Panc1 (cell line): ENCODE measurements at regions not wholly inside any gene's neighbourhood (a gene's known extent, or its start where the extent isn't known, plus 50 kb on each side); places are given as distances from the start of the nearest gene placed in this dataset.

Experiments used
- ATAC-seq: fragments of 200-7000 bp; cut with Tn5 transposase; 2 replicates; pipeline ENCODE4 v1.9.1; 2020; ENCODE audit warnings: mild to moderate bottlenecking, moderate library complexity
- BruUV-seq: library from RNA; stranded (reverse); fragments of 400-500 nt; replicated peaks from 2 replicates; lab custom pipeline; 2021; lab: Mats Ljungman, UMichigan
- CTCF ChIA-PET: fragments of 300-600 bp; sonication (Branson Sonifier 250); formaldehyde crosslinking; loops from one replicate; lab custom pipeline; 2022; ENCODE audit warnings: antibody characterized with exemption; lab: Charles Lee
- POLR2A ChIA-PET: fragments of 300-600 bp; sonication (Branson Sonifier 250); formaldehyde crosslinking; loops from one replicate; lab custom pipeline; 2022; ENCODE audit warnings: antibody characterized with exemption; lab: Charles Lee
- DNase-seq: peaks from one replicate; pipeline ENCODE4 v3.0.0-alpha.2; 2010; ENCODE audit warnings: low read depth, low spot score
- H3K27ac ChIP-seq: 2 replicates; pipeline ENCODE4 v1.5.1; 2011; ENCODE audit warnings: mild to moderate bottlenecking, low read length, inconsistent platforms
- H3K27me3 ChIP-seq: fragments of 200-500 bp; sonication (Bioruptor generic); 2 replicates; pipeline ENCODE4 v1.6.0; 2014; ENCODE audit warnings: low read length, inconsistent platforms; ENCODE audit not compliant: control insufficient read depth, insufficient read depth
- H3K36me3 ChIP-seq: fragments of 200-500 bp; sonication (Bioruptor generic); 2 replicates; pipeline ENCODE4 v1.5.1; 2014; ENCODE audit warnings: inconsistent platforms, mild to moderate bottlenecking, low read length, moderate library complexity; ENCODE audit not compliant: control insufficient read depth, insufficient read depth
- H3K4me1 ChIP-seq: 2 replicates; pipeline ENCODE4 v1.5.1; 2011; ENCODE audit warnings: inconsistent platforms, mild to moderate bottlenecking, low read length, moderate library complexity; ENCODE audit not compliant: control insufficient read depth, insufficient read depth
- H3K4me3 ChIP-seq, 2 experiments: 2 replicates each; pipeline ENCODE4 v1.5.1; 2011 to 2012; ENCODE audit warnings: low read depth in 2 of 2, low read length in 2 of 2, mild to moderate bottlenecking in 2 of 2, inconsistent platforms in 1 of 2, moderate library complexity in 1 of 2
- H3K9me3 ChIP-seq: fragments of 200-500 bp; sonication (Bioruptor generic); 2 replicates; pipeline ENCODE4 v1.5.1; 2014; ENCODE audit warnings: low read depth, mild to moderate bottlenecking, inconsistent platforms, low read length, moderate library complexity; ENCODE audit not compliant: control insufficient read depth, insufficient read depth
- POLR2AphosphoS5 ChIP-seq: IDR thresholded peaks from 2 replicates; pipeline ENCODE4 v1.6.1; 2012; ENCODE audit warnings: mild to moderate bottlenecking, low read depth, low read length, moderate library complexity
- SIN3A ChIP-seq: IDR thresholded peaks from 2 replicates; pipeline ENCODE4 v1.6.1; 2012; ENCODE audit warnings: low read depth, mild to moderate bottlenecking, low read length, moderate library complexity, borderline replicate concordance; ENCODE audit not compliant: insufficient read depth
- TCF7L2 ChIP-seq: IDR thresholded peaks from 2 replicates; pipeline ENCODE4 v1.6.1; 2011; ENCODE audit warnings: mild to moderate bottlenecking, low read depth, low read length, inconsistent platforms
- in situ Hi-C: cut with HindIII; loops from 2 replicates; pipeline ENCODE4 v1.10.0; 2016; ENCODE audit warnings: low sequenced_read_pairs, low pct_unique_long_range_greater_than_20kb
- intact Hi-C: fragments of 100-400 bp; cut with micrococcal nuclease; formaldehyde crosslinking; loops from one replicate; pipeline ENCODE4 v1.10.0; 2022; ENCODE audit not compliant: unreplicated experiment
- TF ChIP-seq, protein P1 (sequence below): fragments of 450-650 bp; IDR thresholded peaks from 2 replicates; pipeline ENCODE4 v1.5.1; 2017; ENCODE audit warnings: mild to moderate bottlenecking
- TF ChIP-seq, protein P2 (sequence below), 2 experiments: IDR thresholded peaks; 2 replicates each; pipeline ENCODE4 v1.6.1; 2011 to 2012; ENCODE audit warnings: low read depth in 2 of 2, control low read depth in 1 of 2, low read length in 1 of 2, mild to moderate bottlenecking in 1 of 2, moderate library complexity in 1 of 2; ENCODE audit not compliant: insufficient read depth in 1 of 2

DNA sequence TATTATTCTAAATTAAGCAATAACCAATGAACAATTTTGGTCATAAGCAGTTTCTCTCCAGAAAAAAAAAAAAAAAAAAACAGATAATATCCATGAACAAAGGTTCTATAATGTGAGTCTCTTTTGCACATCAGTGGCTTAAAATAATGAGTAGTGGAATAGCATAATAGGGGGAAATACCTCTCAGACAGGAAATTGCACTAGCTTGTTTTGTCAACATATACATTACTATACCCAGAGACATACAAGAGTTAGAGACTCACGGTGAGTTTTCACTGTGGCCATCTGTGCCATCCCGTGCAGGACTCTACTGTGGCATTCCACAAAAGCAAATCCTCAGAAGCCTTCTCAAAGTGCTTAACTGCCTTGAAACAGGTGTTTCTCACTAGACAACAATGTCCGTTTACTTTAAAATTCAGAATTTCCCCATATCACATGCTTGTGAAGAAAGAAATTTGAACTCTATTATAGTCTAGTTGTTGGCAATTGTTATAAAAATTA lies 697.9 kb downstream of the USP25 start:
- intact Hi-C loops: no loop called here
- DNase-seq (no peak), ATAC-seq (no peak)
- ChIA-PET POLR2A (no interaction called here), CTCF (no interaction called here)
- TF ChIP-seq SIN3A (no peak), TCF7L2 (no peak), POLR2AphosphoS5 (no peak)
- TF ChIP-seq, protein P1, sequence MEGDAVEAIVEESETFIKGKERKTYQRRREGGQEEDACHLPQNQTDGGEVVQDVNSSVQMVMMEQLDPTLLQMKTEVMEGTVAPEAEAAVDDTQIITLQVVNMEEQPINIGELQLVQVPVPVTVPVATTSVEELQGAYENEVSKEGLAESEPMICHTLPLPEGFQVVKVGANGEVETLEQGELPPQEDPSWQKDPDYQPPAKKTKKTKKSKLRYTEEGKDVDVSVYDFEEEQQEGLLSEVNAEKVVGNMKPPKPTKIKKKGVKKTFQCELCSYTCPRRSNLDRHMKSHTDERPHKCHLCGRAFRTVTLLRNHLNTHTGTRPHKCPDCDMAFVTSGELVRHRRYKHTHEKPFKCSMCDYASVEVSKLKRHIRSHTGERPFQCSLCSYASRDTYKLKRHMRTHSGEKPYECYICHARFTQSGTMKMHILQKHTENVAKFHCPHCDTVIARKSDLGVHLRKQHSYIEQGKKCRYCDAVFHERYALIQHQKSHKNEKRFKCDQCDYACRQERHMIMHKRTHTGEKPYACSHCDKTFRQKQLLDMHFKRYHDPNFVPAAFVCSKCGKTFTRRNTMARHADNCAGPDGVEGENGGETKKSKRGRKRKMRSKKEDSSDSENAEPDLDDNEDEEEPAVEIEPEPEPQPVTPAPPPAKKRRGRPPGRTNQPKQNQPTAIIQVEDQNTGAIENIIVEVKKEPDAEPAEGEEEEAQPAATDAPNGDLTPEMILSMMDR: no peak
- TF ChIP-seq, protein P2, sequence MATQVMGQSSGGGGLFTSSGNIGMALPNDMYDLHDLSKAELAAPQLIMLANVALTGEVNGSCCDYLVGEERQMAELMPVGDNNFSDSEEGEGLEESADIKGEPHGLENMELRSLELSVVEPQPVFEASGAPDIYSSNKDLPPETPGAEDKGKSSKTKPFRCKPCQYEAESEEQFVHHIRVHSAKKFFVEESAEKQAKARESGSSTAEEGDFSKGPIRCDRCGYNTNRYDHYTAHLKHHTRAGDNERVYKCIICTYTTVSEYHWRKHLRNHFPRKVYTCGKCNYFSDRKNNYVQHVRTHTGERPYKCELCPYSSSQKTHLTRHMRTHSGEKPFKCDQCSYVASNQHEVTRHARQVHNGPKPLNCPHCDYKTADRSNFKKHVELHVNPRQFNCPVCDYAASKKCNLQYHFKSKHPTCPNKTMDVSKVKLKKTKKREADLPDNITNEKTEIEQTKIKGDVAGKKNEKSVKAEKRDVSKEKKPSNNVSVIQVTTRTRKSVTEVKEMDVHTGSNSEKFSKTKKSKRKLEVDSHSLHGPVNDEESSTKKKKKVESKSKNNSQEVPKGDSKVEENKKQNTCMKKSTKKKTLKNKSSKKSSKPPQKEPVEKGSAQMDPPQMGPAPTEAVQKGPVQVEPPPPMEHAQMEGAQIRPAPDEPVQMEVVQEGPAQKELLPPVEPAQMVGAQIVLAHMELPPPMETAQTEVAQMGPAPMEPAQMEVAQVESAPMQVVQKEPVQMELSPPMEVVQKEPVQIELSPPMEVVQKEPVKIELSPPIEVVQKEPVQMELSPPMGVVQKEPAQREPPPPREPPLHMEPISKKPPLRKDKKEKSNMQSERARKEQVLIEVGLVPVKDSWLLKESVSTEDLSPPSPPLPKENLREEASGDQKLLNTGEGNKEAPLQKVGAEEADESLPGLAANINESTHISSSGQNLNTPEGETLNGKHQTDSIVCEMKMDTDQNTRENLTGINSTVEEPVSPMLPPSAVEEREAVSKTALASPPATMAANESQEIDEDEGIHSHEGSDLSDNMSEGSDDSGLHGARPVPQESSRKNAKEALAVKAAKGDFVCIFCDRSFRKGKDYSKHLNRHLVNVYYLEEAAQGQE (IDR thresholded peaks at IDR 0.05; ENCODE audit: insufficient read depth in 1 of 2, low read depth in 2 of 2, low read length in 1 of 2): no peak
- in situ Hi-C loops: no loop called here
- BruUV-seq: no TSS peak
- H3K9me3 ChIP-seq: no peaks in the 10 kb centered on the region
- H3K36me3 ChIP-seq: no peaks in the 10 kb centered on the region
- no peaks in the 10 kb centered on the region for H3K27me3 ChIP-seq
- no peak overlapping the region for H3K4me3 ChIP-seq
- H3K27ac ChIP-seq: no peak overlapping the region
- H3K4me1 ChIP-seq: no peaks in the 10 kb centered on the region; the same call in 1 of the 2 replicates

DNA sequence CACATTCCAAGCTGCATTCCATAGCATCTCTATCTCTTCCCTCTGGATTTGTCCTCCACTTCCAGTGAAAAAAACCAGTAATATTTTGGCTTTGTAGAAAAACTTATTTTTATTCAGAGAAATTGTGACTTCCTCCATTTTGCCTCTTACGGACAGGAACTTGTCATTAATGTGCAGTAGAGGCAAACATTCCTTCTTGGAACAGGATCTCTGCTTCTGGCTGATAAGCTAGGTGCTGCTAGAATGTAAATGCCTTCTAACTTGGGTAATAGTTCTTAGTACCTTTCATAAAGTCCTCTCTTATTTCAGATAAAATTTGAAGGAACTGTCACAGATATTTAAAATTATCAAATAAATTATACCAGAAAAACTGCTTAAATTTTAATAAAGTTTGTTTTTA lies 707.8 kb downstream of the USP25 start:
- ChIA-PET CTCF (no interaction called here), POLR2A (no interaction called here)
- no peak for DNase-seq
- Histone ChIP-seq H3K36me3 (no peaks in the 10 kb centered on the region), H3K9me3 (no peaks in the 10 kb centered on the region), H3K27me3 (no peaks in the 10 kb centered on the region), H3K4me3 (no peak overlapping the region), H3K4me1 (no peaks in the 10 kb centered on the region), H3K27ac (no peak overlapping the region)
- BruUV-seq: no TSS peak
- no peak for ATAC-seq
- in situ Hi-C loops: no loop called here
- no peak for TF ChIP-seq TCF7L2
- TF ChIP-seq, protein P2 (IDR thresholded peaks at IDR 0.05; ENCODE audit: insufficient read depth in 1 of 2, low read depth in 2 of 2, low read length in 1 of 2): no peak
- TF ChIP-seq, protein P1: no peak
- TF ChIP-seq POLR2AphosphoS5: no peak
- no peak for TF ChIP-seq SIN3A
- intact Hi-C loops: no loop called here
